ENCODE measurements at regions not wholly inside any gene's neighbourhood (a gene's known extent, or its start where the extent isn't known, plus 50 kb on each side); places are given as distances from the start of the nearest gene placed in this dataset.
A peak's percentile ranks its signal among the peaks of the same experiment; 100 is the strongest.

DNA sequence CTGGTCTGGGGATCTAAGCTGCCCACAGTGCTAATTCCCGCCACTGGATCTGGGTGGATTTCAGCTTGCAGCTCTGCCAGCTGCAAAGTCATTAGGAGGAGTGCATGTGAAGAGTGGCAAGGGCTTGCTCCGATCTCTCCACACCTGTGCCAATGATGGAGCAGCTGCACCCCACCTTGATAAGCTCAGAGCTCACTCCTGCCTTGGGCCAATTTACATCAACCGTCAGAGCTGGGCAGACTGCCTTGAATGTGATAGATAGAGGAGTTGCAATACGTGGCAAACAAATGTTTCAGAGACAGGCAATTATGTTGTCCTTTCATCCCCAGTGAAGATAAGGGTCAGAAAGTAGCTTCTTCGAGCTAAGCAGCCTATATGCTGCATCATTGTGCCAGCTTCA is 379.9 kb downstream of the SH2D4B start:
- H3K27ac Mint-ChIP-seq, result no peak overlapping the region
- no peak overlapping the region for H3K4me3 Mint-ChIP-seq
- peaks cover 4% of the 10 kb centered on the region for H3K4me1 Mint-ChIP-seq (ENCODE audit: unreplicated experiment)
- no peak for DNase-seq (ENCODE audit: extremely low spot score, unreplicated experiment)
- TF ChIP-seq, protein P1, sequence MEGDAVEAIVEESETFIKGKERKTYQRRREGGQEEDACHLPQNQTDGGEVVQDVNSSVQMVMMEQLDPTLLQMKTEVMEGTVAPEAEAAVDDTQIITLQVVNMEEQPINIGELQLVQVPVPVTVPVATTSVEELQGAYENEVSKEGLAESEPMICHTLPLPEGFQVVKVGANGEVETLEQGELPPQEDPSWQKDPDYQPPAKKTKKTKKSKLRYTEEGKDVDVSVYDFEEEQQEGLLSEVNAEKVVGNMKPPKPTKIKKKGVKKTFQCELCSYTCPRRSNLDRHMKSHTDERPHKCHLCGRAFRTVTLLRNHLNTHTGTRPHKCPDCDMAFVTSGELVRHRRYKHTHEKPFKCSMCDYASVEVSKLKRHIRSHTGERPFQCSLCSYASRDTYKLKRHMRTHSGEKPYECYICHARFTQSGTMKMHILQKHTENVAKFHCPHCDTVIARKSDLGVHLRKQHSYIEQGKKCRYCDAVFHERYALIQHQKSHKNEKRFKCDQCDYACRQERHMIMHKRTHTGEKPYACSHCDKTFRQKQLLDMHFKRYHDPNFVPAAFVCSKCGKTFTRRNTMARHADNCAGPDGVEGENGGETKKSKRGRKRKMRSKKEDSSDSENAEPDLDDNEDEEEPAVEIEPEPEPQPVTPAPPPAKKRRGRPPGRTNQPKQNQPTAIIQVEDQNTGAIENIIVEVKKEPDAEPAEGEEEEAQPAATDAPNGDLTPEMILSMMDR (conservative IDR thresholded peaks at IDR 0.05), result no peak
- H3K9me3 Mint-ChIP-seq, result no peaks in the 10 kb centered on the region
- H3K36me3 Mint-ChIP-seq, result no peaks in the 10 kb centered on the region
- H3K27me3 Mint-ChIP-seq, result no peaks in the 10 kb centered on the region

DNA sequence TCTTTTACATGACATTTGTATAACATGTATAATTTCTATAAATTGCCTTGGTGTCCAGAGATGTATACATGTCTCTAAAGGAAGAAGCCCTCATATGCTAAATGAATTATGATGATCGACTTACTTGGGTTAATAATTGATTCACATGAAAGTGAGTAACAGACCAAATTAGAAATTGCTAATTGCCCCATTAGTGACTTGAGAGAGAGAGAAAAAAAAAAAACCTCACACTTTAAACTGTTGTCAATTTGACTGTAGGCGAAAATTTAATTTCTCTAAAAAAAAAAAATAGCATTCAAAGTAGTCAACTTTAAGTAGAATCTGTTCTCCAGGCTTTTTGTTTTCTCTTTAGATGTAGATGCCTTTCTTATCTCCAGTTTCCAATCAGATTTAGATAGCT is 383.3 kb downstream of the SH2D4B start:
- no peak overlapping the region for H3K4me3 Mint-ChIP-seq
- DNase-seq (ENCODE audit: extremely low spot score, unreplicated experiment), result no peak
- no peaks in the 10 kb centered on the region for H3K27me3 Mint-ChIP-seq
- no peak overlapping the region for H3K27ac Mint-ChIP-seq
- H3K9me3 Mint-ChIP-seq, result no peaks in the 10 kb centered on the region
- TF ChIP-seq, protein P1 (conservative IDR thresholded peaks at IDR 0.05), result no peak
- H3K4me1 Mint-ChIP-seq (ENCODE audit: unreplicated experiment), result peaks cover 4% of the 10 kb centered on the region
- H3K36me3 Mint-ChIP-seq, result no peaks in the 10 kb centered on the region

DNA sequence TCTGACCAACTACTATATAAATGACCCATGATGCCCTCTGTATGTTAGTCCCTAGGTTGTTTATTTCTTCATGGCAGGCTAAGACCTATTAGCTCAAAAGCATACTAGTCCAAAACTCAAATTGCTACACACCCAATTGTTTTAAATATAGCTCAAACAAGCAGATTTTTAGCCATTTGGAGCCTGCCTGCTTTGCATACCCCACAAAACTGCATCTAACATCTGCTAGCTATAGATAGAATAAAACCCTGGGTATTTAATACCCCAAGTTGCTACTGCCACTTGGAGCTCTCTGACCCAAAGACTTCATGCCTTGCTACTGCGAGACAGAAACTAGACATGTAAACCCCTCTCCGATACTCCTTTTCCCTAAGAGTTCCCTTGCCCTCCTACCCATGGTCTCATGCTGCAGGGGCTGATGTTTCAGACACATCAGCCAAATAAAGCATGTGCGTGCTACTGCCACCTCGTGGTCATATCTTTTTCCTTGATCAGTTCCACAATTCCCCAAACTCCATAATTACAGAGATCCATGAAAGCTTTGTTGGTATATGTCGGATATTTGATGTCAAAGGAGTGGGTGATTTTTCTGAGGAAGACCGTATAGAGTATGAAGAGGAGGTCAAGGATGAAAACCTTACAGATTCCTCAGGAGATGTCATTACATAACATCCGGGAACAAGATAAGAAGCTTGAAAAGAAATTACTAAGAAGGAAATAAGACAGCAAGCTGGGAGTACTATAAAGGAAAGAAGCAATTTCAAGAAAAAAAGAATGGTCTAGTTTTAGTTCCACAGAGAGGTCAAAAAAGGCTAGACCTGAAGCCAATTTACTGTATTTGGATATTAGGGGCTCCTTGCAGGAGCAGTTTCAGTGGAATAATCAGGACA is 386.6 kb downstream of the SH2D4B start:
- Mint-ChIP-seq H3K27ac (no peak overlapping the region), H3K27me3 (no peaks in the 10 kb centered on the region), H3K9me3 (peaks cover 9% of the 10 kb centered on the region), H3K4me1 (ENCODE audit: unreplicated experiment) (peaks cover 4% of the 10 kb centered on the region), H3K36me3 (no peaks in the 10 kb centered on the region), H3K4me3 (no peak overlapping the region)
- no peak for DNase-seq (ENCODE audit: extremely low spot score, unreplicated experiment)
- TF ChIP-seq, protein P1 (conservative IDR thresholded peaks at IDR 0.05), result peak; percentile 89

DNA sequence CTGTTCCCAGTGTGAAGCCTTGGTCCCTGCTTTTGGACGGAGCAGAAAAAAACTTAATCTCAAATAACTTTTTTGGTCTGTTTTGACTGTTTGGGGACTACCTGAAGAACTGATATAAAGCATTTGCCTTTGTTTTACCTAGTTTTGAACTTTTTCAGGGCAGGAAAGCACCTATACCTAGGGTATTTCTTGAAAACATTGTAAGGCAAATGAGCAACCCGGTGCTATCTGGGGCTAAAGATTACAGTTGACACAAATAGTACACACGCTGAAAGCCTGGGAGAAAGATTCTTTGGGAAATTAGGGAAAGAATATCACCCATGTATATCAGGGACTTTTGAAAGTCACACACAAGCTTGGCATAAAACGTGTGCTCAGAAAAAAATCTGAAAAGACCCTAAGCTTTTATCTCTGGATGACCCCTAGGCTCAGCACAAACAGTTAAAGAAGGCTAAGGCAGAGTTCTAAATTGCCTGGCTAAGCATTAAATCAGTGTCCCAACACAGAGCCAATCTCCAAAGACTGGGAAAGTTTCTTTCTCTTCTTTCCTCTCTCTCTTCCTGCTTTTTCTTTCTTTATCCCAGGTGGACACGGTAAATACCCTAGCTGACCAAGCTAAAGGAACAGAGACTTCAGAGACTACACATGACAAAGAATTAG is 389.8 kb downstream of the SH2D4B start:
- H3K27ac Mint-ChIP-seq, result no peak overlapping the region
- H3K4me1 Mint-ChIP-seq (ENCODE audit: unreplicated experiment), result no peaks in the 10 kb centered on the region
- no peak for DNase-seq (ENCODE audit: extremely low spot score, unreplicated experiment)
- TF ChIP-seq, protein P1 (conservative IDR thresholded peaks at IDR 0.05), result no peak
- no peaks in the 10 kb centered on the region for H3K36me3 Mint-ChIP-seq
- no peak overlapping the region for H3K4me3 Mint-ChIP-seq
- no peaks in the 10 kb centered on the region for H3K27me3 Mint-ChIP-seq
- peaks cover 9% of the 10 kb centered on the region for H3K9me3 Mint-ChIP-seq

DNA sequence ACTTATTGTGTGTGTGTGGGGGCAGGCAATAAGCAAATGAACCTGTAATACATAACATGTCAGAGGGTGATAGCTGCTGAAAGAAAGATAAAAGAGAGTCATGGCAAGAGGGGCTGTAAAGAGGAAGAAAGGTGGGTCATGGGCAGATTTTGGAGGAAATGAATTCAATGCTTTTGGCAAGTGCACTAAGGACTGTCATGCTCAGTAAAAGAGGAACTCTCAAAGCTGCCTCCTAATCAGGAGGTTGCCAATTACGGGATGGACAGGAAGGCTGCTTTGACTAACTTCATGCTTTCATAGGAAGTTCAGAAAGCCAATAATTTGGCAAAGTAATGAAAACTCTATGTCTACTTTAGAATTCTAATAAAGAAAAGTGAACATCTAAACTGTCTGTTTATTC is 401.2 kb downstream of the SH2D4B start:
- no peaks in the 10 kb centered on the region for H3K27me3 Mint-ChIP-seq
- H3K9me3 Mint-ChIP-seq, result no peaks in the 10 kb centered on the region
- no peak for DNase-seq (ENCODE audit: extremely low spot score, unreplicated experiment)
- H3K36me3 Mint-ChIP-seq, result no peaks in the 10 kb centered on the region
- peaks cover 3% of the 10 kb centered on the region for H3K4me1 Mint-ChIP-seq (ENCODE audit: unreplicated experiment)
- H3K4me3 Mint-ChIP-seq, result no peak overlapping the region
- TF ChIP-seq, protein P1 (conservative IDR thresholded peaks at IDR 0.05), result no peak
- H3K27ac Mint-ChIP-seq, result no peak overlapping the region

All from type B pancreatic cell (in vitro differentiated cells).